ENCODE measurements at regions not wholly inside any gene's neighbourhood (a gene's known extent, or its start where the extent isn't known, plus 50 kb on each side); places are given as distances from the start of the nearest gene placed in this dataset.

- TF ChIP-seq, protein P1, sequence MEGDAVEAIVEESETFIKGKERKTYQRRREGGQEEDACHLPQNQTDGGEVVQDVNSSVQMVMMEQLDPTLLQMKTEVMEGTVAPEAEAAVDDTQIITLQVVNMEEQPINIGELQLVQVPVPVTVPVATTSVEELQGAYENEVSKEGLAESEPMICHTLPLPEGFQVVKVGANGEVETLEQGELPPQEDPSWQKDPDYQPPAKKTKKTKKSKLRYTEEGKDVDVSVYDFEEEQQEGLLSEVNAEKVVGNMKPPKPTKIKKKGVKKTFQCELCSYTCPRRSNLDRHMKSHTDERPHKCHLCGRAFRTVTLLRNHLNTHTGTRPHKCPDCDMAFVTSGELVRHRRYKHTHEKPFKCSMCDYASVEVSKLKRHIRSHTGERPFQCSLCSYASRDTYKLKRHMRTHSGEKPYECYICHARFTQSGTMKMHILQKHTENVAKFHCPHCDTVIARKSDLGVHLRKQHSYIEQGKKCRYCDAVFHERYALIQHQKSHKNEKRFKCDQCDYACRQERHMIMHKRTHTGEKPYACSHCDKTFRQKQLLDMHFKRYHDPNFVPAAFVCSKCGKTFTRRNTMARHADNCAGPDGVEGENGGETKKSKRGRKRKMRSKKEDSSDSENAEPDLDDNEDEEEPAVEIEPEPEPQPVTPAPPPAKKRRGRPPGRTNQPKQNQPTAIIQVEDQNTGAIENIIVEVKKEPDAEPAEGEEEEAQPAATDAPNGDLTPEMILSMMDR (IDR thresholded peaks at IDR 0.05), result no peak
- no peak for TF ChIP-seq POLR2A (IDR thresholded peaks at IDR 0.05)
- WGBS, 2 donors, result 72 to 84% methylated on average over 9 of the region's 9 CpGs
- intact Hi-C loops (cut with DNase I; ENCODE audit: low total_unique reads), result no loop called here
- DNase-seq (ENCODE audit: low spot score in 2 of 2), result peak in 1 of 2 donors; percentile 74
- H3K4me3 ChIP-seq (ENCODE audit: low read depth, poor library complexity, severe bottlenecking), result no peak overlapping the region
These were observed 136.7 kb upstream of the MAMLD1 start for GRCh38 chrX:150226223-150226965.

- TF ChIP-seq, protein P1 (IDR thresholded peaks at IDR 0.05), result no peak
- H3K4me3 ChIP-seq (ENCODE audit: low read depth, poor library complexity, severe bottlenecking), result no peak overlapping the region
- 48 to 61% methylated on average over 7 of the region's 7 CpGs for WGBS, 2 donors
- DNase-seq (ENCODE audit: low spot score in 2 of 2), result peak in 1 of 2 donors; percentile 36
- intact Hi-C loops (cut with DNase I; ENCODE audit: low total_unique reads), result no loop called here
These were observed 135.7 kb upstream of the MAMLD1 start for GRCh38 chrX:150227321-150227860.

- intact Hi-C loops (cut with DNase I; ENCODE audit: low total_unique reads), result no loop called here
- no peak overlapping the region for H3K4me3 ChIP-seq (ENCODE audit: low read depth, poor library complexity, severe bottlenecking)
- TF ChIP-seq, protein P1 (IDR thresholded peaks at IDR 0.05), result no peak
- no peak for TF ChIP-seq POLR2A (IDR thresholded peaks at IDR 0.05)
- DNase-seq (ENCODE audit: low spot score in 2 of 2), result no peak
- 74 to 89% methylated on average over 7 of the region's 7 CpGs for WGBS, 2 donors
These were observed 135.2 kb upstream of the MAMLD1 start for GRCh38 chrX:150227873-150228410.

- DNase-seq (ENCODE audit: low spot score in 2 of 2), result peak in 1 of 2 donors; percentile 53
- WGBS, 2 donors, result 81% methylated on average over 3 of the region's 3 CpGs
- no peak for TF ChIP-seq POLR2A (IDR thresholded peaks at IDR 0.05)
- TF ChIP-seq, protein P1 (IDR thresholded peaks at IDR 0.05), result no peak
- intact Hi-C loops (cut with DNase I; ENCODE audit: low total_unique reads), result no loop called here
- no peak overlapping the region for H3K4me3 ChIP-seq (ENCODE audit: low read depth, poor library complexity, severe bottlenecking)
These were observed 134.7 kb upstream of the MAMLD1 start for GRCh38 chrX:150228431-150228830.

GRCh38 chrX:150229030-150229429, 134.1 kb upstream of the MAMLD1 start:
- no peak for TF ChIP-seq POLR2A (IDR thresholded peaks at IDR 0.05)
- TF ChIP-seq, protein P1 (IDR thresholded peaks at IDR 0.05), result no peak
- no peak overlapping the region for H3K4me3 ChIP-seq (ENCODE audit: low read depth, poor library complexity, severe bottlenecking)
- intact Hi-C loops (cut with DNase I; ENCODE audit: low total_unique reads), result no loop called here
- 82 to 100% methylated on average over 1 of the region's 1 CpG for WGBS, 2 donors
- DNase-seq (ENCODE audit: low spot score in 2 of 2), result no peak
